DOHH2 (cell line): ENCODE measurements at regions not wholly inside any gene's neighbourhood (a gene's known extent, or its start where the extent isn't known, plus 50 kb on each side); places are given as distances from the start of the nearest gene placed in this dataset.

ENCODE experiments used
- CTCF ChIP-seq: fragments of 200-600 bp; sonication (generic); IDR thresholded peaks from one replicate; pipeline ENCODE4 v1.5.1; 2014; ENCODE audit warnings: antibody characterized with exemption, mild to moderate bottlenecking, low read depth, low read length; ENCODE audit not compliant: poor library complexity, severe bottlenecking
- EZH2phosphoT487 ChIP-seq: fragments of 200-600 bp; sonication (generic); IDR thresholded peaks from 2 replicates; pipeline ENCODE4 v1.6.1; 2017; ENCODE audit warnings: borderline replicate concordance, mild to moderate bottlenecking, antibody characterized with exemption, low read length, moderate library complexity, mixed read lengths

- TF ChIP-seq CTCF = no peak
- TF ChIP-seq EZH2phosphoT487 = no peak
Observed at GRCh38 chr10:84608126-84608525, 279.7 kb downstream of the CCSER2 start.
